ENCODE measurements at regions not wholly inside any gene's neighbourhood (a gene's known extent, or its start where the extent isn't known, plus 50 kb on each side); places are given as distances from the start of the nearest gene placed in this dataset.

DNA sequence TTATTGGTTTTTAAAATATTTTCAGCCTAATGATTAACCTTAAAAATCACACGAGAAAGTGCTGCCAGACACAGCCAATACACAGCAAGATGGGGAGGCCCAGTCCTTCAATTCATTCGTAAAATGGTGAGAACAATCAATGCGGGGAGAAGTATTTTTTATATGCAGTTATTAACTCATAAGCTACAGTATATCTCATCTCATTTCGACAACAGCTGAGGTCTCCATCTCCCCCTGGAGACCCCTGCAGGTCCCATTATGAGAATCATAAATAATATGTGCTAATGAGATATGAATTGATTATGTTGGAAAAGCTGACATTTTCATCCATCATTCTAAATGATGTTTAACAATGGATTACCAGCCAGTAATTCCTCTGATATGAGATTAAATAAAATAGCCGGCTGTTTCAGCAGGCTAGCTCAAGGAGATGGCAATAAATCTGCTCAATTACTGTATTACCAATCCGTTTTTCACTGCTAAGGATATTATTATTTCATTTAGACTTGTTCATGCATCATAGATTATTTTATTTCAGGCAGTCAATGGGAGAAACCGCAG is 535.8 kb downstream of the GALR1 start:
- TF ChIP-seq, protein P1, sequence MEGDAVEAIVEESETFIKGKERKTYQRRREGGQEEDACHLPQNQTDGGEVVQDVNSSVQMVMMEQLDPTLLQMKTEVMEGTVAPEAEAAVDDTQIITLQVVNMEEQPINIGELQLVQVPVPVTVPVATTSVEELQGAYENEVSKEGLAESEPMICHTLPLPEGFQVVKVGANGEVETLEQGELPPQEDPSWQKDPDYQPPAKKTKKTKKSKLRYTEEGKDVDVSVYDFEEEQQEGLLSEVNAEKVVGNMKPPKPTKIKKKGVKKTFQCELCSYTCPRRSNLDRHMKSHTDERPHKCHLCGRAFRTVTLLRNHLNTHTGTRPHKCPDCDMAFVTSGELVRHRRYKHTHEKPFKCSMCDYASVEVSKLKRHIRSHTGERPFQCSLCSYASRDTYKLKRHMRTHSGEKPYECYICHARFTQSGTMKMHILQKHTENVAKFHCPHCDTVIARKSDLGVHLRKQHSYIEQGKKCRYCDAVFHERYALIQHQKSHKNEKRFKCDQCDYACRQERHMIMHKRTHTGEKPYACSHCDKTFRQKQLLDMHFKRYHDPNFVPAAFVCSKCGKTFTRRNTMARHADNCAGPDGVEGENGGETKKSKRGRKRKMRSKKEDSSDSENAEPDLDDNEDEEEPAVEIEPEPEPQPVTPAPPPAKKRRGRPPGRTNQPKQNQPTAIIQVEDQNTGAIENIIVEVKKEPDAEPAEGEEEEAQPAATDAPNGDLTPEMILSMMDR (IDR thresholded peaks at IDR 0.05): no peak
- no peak for TF ChIP-seq POLR2A (IDR thresholded peaks at IDR 0.05)
- WGBS, 2 donors: 69 to 71% methylated on average over 7 of the region's 7 CpGs

DNA sequence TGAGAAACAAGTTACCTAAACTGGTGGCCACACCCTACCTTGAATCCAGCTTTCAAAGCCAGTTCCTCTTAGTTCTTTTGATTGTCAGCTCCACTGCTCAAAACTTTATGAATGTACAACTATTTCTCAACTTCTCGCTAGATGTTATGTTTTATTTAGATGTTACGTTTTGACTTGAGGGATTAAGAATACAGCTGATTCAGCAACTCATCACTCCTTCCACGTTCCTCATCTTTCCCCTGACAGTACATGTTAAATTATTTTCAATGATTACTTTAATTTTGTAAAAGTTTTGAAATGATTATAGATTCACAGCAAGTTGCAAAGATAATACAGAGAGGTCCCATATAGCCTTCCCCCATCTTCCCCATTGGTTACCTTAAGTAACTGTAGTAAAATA is 553.4 kb downstream of the GALR1 start:
- intact Hi-C loops (cut with DNase I; ENCODE audit: low total_unique reads): no loop called here
- no peaks in the 10 kb centered on the region for H3K4me1 ChIP-seq
- H3K27me3 ChIP-seq: no peaks in the 10 kb centered on the region
- no peaks in the 10 kb centered on the region for H3K9me3 ChIP-seq
- no peaks in the 10 kb centered on the region for H3K36me3 ChIP-seq (ENCODE audit: low read depth, missing control alignments)
- TF ChIP-seq POLR2A (IDR thresholded peaks at IDR 0.05): no peak
- TF ChIP-seq, protein P1 (IDR thresholded peaks at IDR 0.05): no peak
- no peak overlapping the region for H3K4me3 ChIP-seq
- 75 to 83% methylated on average over 3 of the region's 3 CpGs for WGBS, 2 donors
- no peak for DNase-seq
- H3K27ac ChIP-seq: no peak overlapping the region

More for the DNA sequence above, 535.8 kb downstream of the GALR1 start:
- Histone ChIP-seq H3K36me3 (ENCODE audit: low read depth, missing control alignments) (no peaks in the 10 kb centered on the region), H3K4me1 (no peaks in the 10 kb centered on the region), H3K27me3 (no peaks in the 10 kb centered on the region), H3K9me3 (no peaks in the 10 kb centered on the region), H3K4me3 (no peak overlapping the region), H3K27ac (no peak overlapping the region)
- intact Hi-C loops (cut with DNase I; ENCODE audit: low total_unique reads): no loop called here
- DNase-seq: no peak

DNA sequence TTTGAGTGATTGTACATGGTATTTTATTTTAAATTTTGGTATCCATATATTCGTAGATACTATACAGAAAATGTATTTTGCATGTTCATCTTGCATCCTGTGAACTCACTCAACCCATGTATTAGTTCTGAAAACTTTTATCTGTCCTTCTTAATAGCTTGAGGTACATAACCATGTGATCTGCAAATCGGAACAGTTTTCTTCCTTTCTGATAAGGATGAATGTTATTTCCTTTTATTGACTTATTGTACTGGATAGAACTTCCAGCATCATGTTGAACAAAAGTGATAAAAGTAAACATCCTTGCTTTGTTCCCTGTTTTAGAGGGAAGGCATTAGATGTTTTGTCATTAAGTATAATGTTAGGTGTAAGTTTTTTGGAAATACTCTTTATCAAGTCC is 554.7 kb downstream of the GALR1 start:
- TF ChIP-seq, protein P1 (IDR thresholded peaks at IDR 0.05): no peak
- no peak for TF ChIP-seq POLR2A (IDR thresholded peaks at IDR 0.05)
- Histone ChIP-seq H3K9me3 (no peaks in the 10 kb centered on the region), H3K27ac (no peak overlapping the region), H3K4me3 (no peak overlapping the region), H3K27me3 (no peaks in the 10 kb centered on the region), H3K4me1 (no peaks in the 10 kb centered on the region), H3K36me3 (ENCODE audit: low read depth, missing control alignments) (no peaks in the 10 kb centered on the region)
- DNase-seq: no peak
- 65 to 77% methylated on average over 2 of the region's 2 CpGs for WGBS, 2 donors
- intact Hi-C loops (cut with DNase I; ENCODE audit: low total_unique reads): no loop called here

DNA sequence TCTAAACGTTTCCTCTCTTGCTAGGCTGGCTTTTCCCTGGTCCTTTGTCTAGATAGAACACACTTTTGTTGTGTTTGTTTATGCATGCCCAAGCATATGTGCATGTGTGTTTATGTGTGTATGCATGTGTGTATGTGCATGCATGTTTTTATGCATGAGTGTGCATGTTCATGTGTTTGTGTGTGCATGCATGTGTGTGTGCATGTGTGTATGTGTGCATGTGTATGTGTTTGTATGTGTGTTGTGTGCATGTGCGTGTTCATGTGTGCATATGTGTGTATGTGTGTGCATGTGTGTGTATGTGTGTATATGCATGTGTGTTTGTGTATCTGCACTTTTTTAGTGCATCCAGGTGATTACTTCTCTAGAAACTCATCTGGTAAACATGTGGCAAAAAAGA is 558.0 kb downstream of the GALR1 start:
- Histone ChIP-seq H3K36me3 (ENCODE audit: low read depth, missing control alignments) (no peaks in the 10 kb centered on the region), H3K27ac (no peak overlapping the region), H3K4me3 (no peak overlapping the region), H3K9me3 (no peaks in the 10 kb centered on the region), H3K4me1 (no peaks in the 10 kb centered on the region), H3K27me3 (no peaks in the 10 kb centered on the region)
- 68 to 76% methylated on average over 2 of the region's 2 CpGs for WGBS, 2 donors
- intact Hi-C loops (cut with DNase I; ENCODE audit: low total_unique reads): no loop called here
- no peak for DNase-seq
- TF ChIP-seq POLR2A (IDR thresholded peaks at IDR 0.05): no peak
- TF ChIP-seq, protein P1 (IDR thresholded peaks at IDR 0.05): no peak

DNA sequence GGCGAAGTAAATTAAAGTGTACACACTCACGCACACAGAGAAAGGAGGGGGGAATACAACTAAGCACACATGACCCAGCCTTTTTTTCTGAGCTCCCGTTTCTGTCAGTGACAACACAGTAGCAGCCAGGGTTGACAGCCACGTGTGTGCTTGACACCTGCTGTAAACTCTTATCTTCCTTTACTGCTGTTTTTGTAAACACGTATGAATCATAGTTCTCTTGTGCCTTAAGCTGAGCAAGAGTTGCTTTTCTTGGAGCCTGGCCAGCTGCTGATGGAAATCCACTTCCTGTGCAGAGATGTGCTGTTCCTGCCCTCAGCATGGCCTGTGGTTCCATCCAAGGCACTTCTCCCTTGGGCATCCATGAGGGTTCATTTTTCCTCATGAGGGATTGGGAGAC is 561.9 kb downstream of the GALR1 start:
- 57 to 68% methylated on average over 5 of the region's 5 CpGs for WGBS, 2 donors
- Histone ChIP-seq H3K9me3 (no peaks in the 10 kb centered on the region), H3K4me3 (no peak overlapping the region), H3K27me3 (no peaks in the 10 kb centered on the region), H3K4me1 (no peaks in the 10 kb centered on the region), H3K36me3 (ENCODE audit: low read depth, missing control alignments) (no peaks in the 10 kb centered on the region), H3K27ac (no peak overlapping the region)
- intact Hi-C loops (cut with DNase I; ENCODE audit: low total_unique reads): no loop called here
- TF ChIP-seq, protein P1 (IDR thresholded peaks at IDR 0.05): no peak
- no peak for TF ChIP-seq POLR2A (IDR thresholded peaks at IDR 0.05)
- no peak for DNase-seq
